CD4-positive, alpha-beta T cell (primary cell): ENCODE measurements at regions not wholly inside any gene's neighbourhood (a gene's known extent, or its start where the extent isn't known, plus 50 kb on each side); places are given as distances from the start of the nearest gene placed in this dataset.

Experiments used
- ATAC-seq: fragments of 200-7000 bp; cut with Tn5 transposase; one replicate; pipeline ENCODE4 v1.10.0; 2022; ENCODE audit warnings: mild to moderate bottlenecking; ENCODE audit not compliant: poor library complexity
- CTCF ChIA-PET: fragments of 350-600 bp; sonication (Branson Sonifier 250); formaldehyde crosslinking; loops from one replicate; lab custom pipeline; 2021; ENCODE audit warnings: antibody characterized with exemption, inconsistent platforms; lab: Charles Lee
- POLR2A ChIA-PET: fragments of 350-600 bp; sonication (Branson Sonifier 250); formaldehyde crosslinking; loops from one replicate; lab custom pipeline; 2021; ENCODE audit warnings: antibody characterized with exemption, inconsistent platforms; lab: Charles Lee
- DNase-seq, 14 experiments: peaks; one replicate each; pipeline ENCODE4 v3.0.0-alpha.2; 2013 to 2020; ENCODE audit warnings: mixed read lengths in 2 of 14
- H3K27ac ChIP-seq, 2 donors: one replicate each; pipeline versions ENCODE4 v1.5.1 to v1.7.0; 2013; ENCODE audit warnings: low read length in 2 of 2, low read depth in 1 of 2, mild to moderate bottlenecking in 1 of 2
- H3K27me3 ChIP-seq, 2 experiments: 1 replicate in 1 of 2; 2 replicates in 1 of 2; pipeline versions ENCODE4 v1.6.1 to v1.7.0; 2013; ENCODE audit warnings: low read length in 2 of 2, control low read depth in 1 of 2, mild to moderate bottlenecking in 1 of 2, moderate library complexity in 1 of 2; ENCODE audit not compliant: insufficient read depth in 2 of 2, control insufficient read depth in 1 of 2
- H3K36me3 ChIP-seq: one replicate; pipeline ENCODE4 v1.6.1; 2013; ENCODE audit warnings: low read length, control low read depth; ENCODE audit not compliant: insufficient read depth
- H3K4me1 ChIP-seq: one replicate; pipeline ENCODE4 v1.6.1; 2013; ENCODE audit warnings: low read length, control low read depth; ENCODE audit not compliant: insufficient read depth
- H3K4me3 ChIP-seq: one replicate; pipeline ENCODE4 v1.5.1; 2013; ENCODE audit warnings: mild to moderate bottlenecking, low read length, moderate library complexity
- H3K9me3 ChIP-seq, 2 experiments: 1 replicate in 1 of 2; 2 replicates in 1 of 2; pipeline versions ENCODE4 v1.6.1 to v1.7.0; 2013; ENCODE audit warnings: low read length in 2 of 2, mild to moderate bottlenecking in 2 of 2, control low read depth in 1 of 2, moderate library complexity in 1 of 2; ENCODE audit not compliant: control insufficient read depth in 1 of 2, insufficient read depth in 1 of 2
- H3K27ac Mint-ChIP-seq: one replicate; pipeline ENCODE4 v1.8.0; 2020; ENCODE audit warnings: mixed read lengths
- H3K27me3 Mint-ChIP-seq: one replicate; pipeline ENCODE4 v1.8.0; 2021; ENCODE audit warnings: mixed read lengths
- H3K36me3 Mint-ChIP-seq: one replicate; pipeline ENCODE4 v1.8.0; 2021; ENCODE audit warnings: low read depth, mixed read lengths
- H3K4me1 Mint-ChIP-seq: one replicate; pipeline ENCODE4 v1.8.0; 2021; ENCODE audit warnings: low read depth, mixed read lengths
- H3K4me3 Mint-ChIP-seq: one replicate; pipeline ENCODE4 v1.8.0; 2020; ENCODE audit warnings: mild to moderate bottlenecking, mixed read lengths
- H3K9me3 Mint-ChIP-seq: one replicate; pipeline ENCODE4 v1.8.0; 2020; ENCODE audit warnings: mixed read lengths
- intact Hi-C, 2 experiments: fragments of 100-400 bp; cut with DNase I in 1 of 2; cut with micrococcal nuclease in 1 of 2; formaldehyde crosslinking; loops; one replicate each; pipeline versions ENCODE4 v1.15.1 to v1.9.0; 2023 to 2025; cut with DNase I, micrococcal nuclease
- TF ChIP-seq, protein P1 (sequence below): fragments of 200-600 bp; IDR thresholded peaks from one replicate; pipeline ENCODE4 v1.8.0; 2022; ENCODE audit warnings: antibody characterized with exemption, mild to moderate bottlenecking

DNA sequence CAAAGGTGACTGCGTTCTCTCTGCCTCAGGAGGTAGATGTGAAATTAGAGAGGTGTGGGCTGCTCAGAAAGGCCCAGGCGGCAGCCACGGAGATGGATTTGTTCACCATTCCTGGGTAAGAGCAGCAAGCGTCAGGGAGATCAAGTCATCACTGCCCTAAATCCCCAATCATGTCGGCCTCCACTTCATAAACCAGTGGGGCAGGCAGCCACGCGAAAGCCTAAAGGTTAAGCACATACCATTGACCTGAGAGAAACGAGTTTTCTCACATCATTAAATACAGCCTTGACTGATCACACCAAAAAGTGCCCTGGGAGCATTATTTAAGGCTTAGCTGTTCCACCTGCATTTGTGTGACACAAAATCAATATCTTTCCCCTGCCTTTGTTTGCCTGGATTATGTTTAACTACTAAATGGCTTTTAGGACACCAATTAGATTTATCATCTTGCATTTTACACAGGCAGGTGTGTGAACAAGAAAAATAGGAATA is 50.7 kb upstream of the FOXB1 start:
- Histone ChIP-seq H3K36me3 (no peaks in the 10 kb centered on the region), H3K4me1 (no peaks in the 10 kb centered on the region), H3K4me3 (no peak overlapping the region), H3K9me3 (peaks cover 0 to 4% of the 10 kb centered on the region in 2 experiments), H3K27me3 (no peaks in the 10 kb centered on the region), H3K27ac (no peak overlapping the region)
- H3K4me1 Mint-ChIP-seq = no peaks in the 10 kb centered on the region
- peaks cover 3% of the 10 kb centered on the region for H3K36me3 Mint-ChIP-seq
- no peaks in the 10 kb centered on the region for H3K27me3 Mint-ChIP-seq
- ATAC-seq = no peak
- DNase-seq = no peak
- peaks cover 5% of the 10 kb centered on the region for H3K9me3 Mint-ChIP-seq
- no peak overlapping the region for H3K27ac Mint-ChIP-seq
- POLR2A ChIA-PET = no interaction called here
- CTCF ChIA-PET = no interaction called here
- TF ChIP-seq, protein P1, sequence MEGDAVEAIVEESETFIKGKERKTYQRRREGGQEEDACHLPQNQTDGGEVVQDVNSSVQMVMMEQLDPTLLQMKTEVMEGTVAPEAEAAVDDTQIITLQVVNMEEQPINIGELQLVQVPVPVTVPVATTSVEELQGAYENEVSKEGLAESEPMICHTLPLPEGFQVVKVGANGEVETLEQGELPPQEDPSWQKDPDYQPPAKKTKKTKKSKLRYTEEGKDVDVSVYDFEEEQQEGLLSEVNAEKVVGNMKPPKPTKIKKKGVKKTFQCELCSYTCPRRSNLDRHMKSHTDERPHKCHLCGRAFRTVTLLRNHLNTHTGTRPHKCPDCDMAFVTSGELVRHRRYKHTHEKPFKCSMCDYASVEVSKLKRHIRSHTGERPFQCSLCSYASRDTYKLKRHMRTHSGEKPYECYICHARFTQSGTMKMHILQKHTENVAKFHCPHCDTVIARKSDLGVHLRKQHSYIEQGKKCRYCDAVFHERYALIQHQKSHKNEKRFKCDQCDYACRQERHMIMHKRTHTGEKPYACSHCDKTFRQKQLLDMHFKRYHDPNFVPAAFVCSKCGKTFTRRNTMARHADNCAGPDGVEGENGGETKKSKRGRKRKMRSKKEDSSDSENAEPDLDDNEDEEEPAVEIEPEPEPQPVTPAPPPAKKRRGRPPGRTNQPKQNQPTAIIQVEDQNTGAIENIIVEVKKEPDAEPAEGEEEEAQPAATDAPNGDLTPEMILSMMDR = no peak
- H3K4me3 Mint-ChIP-seq = no peak overlapping the region
- intact Hi-C loops = no loop called here

DNA sequence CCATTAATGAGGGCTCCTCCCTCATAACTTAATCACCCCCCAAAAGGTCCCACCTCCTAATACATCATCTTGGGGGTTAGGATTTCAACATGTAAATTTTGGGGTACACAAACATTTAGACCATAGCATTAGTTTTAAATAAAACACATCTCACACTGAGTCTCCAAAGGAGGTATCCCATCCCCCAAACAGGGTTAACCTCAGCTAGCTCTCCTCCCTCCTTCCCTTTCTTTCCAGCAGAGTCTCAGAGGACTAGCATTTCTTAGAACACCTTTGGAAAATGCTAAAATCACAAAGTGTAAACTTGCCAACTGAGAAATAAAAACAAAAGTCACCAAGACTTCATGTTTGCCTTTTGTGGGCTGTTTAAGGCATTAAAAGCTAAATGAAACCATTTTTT is 51.2 kb upstream of the FOXB1 start:
- no peaks in the 10 kb centered on the region for H3K27me3 Mint-ChIP-seq
- Histone ChIP-seq H3K4me1 (no peaks in the 10 kb centered on the region), H3K27ac (no peak overlapping the region), H3K36me3 (no peaks in the 10 kb centered on the region), H3K27me3 (no peaks in the 10 kb centered on the region), H3K4me3 (no peak overlapping the region), H3K9me3 (peaks cover 0 to 4% of the 10 kb centered on the region in 2 experiments)
- TF ChIP-seq, protein P1 = no peak
- H3K4me1 Mint-ChIP-seq = no peaks in the 10 kb centered on the region
- peaks cover 5% of the 10 kb centered on the region for H3K9me3 Mint-ChIP-seq
- ATAC-seq (no peak), DNase-seq (no peak)
- intact Hi-C loops = no loop called here
- POLR2A ChIA-PET = no interaction called here
- H3K27ac Mint-ChIP-seq = no peak overlapping the region
- H3K36me3 Mint-ChIP-seq = no peaks in the 10 kb centered on the region
- CTCF ChIA-PET = no interaction called here
- H3K4me3 Mint-ChIP-seq = no peak overlapping the region

DNA sequence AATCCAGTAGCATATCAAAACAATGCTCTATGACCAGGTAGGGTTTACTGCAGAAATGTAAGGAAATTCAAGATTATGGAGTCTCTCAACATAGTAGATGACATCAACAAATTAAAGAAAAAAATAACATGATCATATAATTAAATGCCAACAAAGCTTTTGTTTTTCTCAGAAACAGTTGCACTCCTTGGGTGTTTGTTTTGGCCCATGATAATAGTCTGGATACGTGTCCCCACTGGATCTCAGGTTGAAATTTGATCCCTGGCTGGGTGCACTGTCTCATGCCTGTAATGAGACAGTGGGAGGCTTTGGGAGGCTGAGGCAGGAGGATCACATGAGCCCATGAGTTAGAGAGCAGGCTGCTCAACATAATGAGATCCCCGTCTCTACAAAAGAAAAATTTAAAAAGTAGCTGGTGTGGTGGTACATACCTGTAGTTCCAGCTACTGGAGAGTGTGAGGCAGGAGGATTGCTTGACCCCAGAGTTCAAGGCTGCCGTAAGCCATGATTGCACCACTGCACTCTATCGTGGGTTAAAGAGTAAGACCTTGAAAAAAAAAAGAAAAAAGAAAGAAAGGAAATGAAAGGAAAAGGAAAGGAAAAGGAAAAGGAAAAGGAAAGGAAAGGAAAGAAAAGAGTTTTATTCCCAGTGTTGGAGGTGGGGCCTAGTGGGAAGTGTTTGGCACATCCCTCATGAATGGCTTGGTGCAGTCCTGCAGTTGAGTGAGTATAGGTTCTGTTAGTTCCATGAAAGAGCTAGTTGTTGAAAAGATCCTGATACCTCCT is 53.3 kb upstream of the FOXB1 start:
- Histone ChIP-seq H3K9me3 (peaks cover 0 to 4% of the 10 kb centered on the region in 2 experiments), H3K27ac (no peak overlapping the region), H3K4me1 (no peaks in the 10 kb centered on the region), H3K4me3 (no peak overlapping the region), H3K27me3 (no peaks in the 10 kb centered on the region), H3K36me3 (no peaks in the 10 kb centered on the region)
- ATAC-seq (no peak), DNase-seq (no peak)
- TF ChIP-seq, protein P1 = no peak
- no peaks in the 10 kb centered on the region for H3K27me3 Mint-ChIP-seq
- no peak overlapping the region for H3K4me3 Mint-ChIP-seq
- no peaks in the 10 kb centered on the region for H3K36me3 Mint-ChIP-seq
- peaks cover 3% of the 10 kb centered on the region for H3K9me3 Mint-ChIP-seq
- POLR2A ChIA-PET = no interaction called here
- CTCF ChIA-PET = no interaction called here
- intact Hi-C loops = no loop called here
- H3K4me1 Mint-ChIP-seq = no peaks in the 10 kb centered on the region
- no peak overlapping the region for H3K27ac Mint-ChIP-seq
